Fibroblast of lung (primary cell): ENCODE measurements at regions not wholly inside any gene's neighbourhood (a gene's known extent, or its start where the extent isn't known, plus 50 kb on each side); places are given as distances from the start of the nearest gene placed in this dataset.

ENCODE experiments used
- DNase-seq, 2 donors: peaks; one replicate each; pipeline versions ENCODE4 v3.0.0 to v3.0.0-alpha.2; 2010; ENCODE audit warnings: low read depth in 2 of 2
- H2AFZ ChIP-seq: 2 replicates; pipeline ENCODE4 v1.5.1; 2012; ENCODE audit warnings: low read length, control low read depth, inconsistent platforms
- H3K27ac ChIP-seq: 2 replicates; pipeline ENCODE4 v1.5.1; 2011; ENCODE audit warnings: low read length, control low read depth; ENCODE audit not compliant: insufficient read depth
- H3K27me3 ChIP-seq: 2 replicates; pipeline ENCODE4 v1.5.1; 2011; ENCODE audit warnings: mild to moderate bottlenecking, low read length; ENCODE audit not compliant: control insufficient read depth, insufficient read depth
- H3K36me3 ChIP-seq: 2 replicates; pipeline ENCODE4 v1.5.1; 2011; ENCODE audit warnings: low read length; ENCODE audit not compliant: control insufficient read depth, insufficient read depth
- H3K4me1 ChIP-seq: 2 replicates; pipeline ENCODE4 v1.5.1; 2011; ENCODE audit warnings: low read length; ENCODE audit not compliant: control insufficient read depth, insufficient read depth; ENCODE audit errors: extremely low read depth
- H3K4me2 ChIP-seq: 2 replicates; pipeline ENCODE4 v1.5.1; 2011; ENCODE audit warnings: low read length, control low read depth; ENCODE audit not compliant: insufficient read depth; ENCODE audit errors: extremely low read depth
- H3K4me3 ChIP-seq, 4 experiments: fragments of 200-600 bp in 1 of 4; sonication (generic) in 1 of 4; replicated peaks in 1 of 4; 2 replicates each; pipeline ENCODE4 v1.5.1; 2011 to 2016; ENCODE audit warnings: low read length in 4 of 4, low read depth in 3 of 4, mild to moderate bottlenecking in 3 of 4, control low read depth in 2 of 4, inconsistent platforms in 1 of 4, mixed read lengths in 1 of 4; ENCODE audit not compliant: insufficient read depth in 1 of 4; ENCODE audit errors: control extremely low read depth in 1 of 4
- H3K79me2 ChIP-seq: 2 replicates; pipeline ENCODE4 v1.5.1; 2012; ENCODE audit warnings: mild to moderate bottlenecking, low read length, inconsistent platforms; ENCODE audit not compliant: control insufficient read depth, insufficient read depth
- H3K9ac ChIP-seq: 2 replicates; pipeline ENCODE4 v1.5.1; 2011; ENCODE audit warnings: mild to moderate bottlenecking, low read length, control low read depth; ENCODE audit not compliant: insufficient read depth
- H3K9me3 ChIP-seq: 2 replicates; pipeline ENCODE4 v1.5.1; 2012; ENCODE audit warnings: low read depth, low read length; ENCODE audit not compliant: control insufficient read depth, insufficient read depth
- H4K20me1 ChIP-seq: 2 replicates; pipeline ENCODE4 v1.5.1; 2011; ENCODE audit warnings: low read length; ENCODE audit not compliant: control insufficient read depth, insufficient read depth; ENCODE audit errors: extremely low read depth
- CTCF ChIP-seq, 2 donors: IDR thresholded peaks in 1 of 2; conservative IDR thresholded peaks in 1 of 2; 1 replicate in 1 of 2; 2 replicates in 1 of 2; pipeline ENCODE4 v1.5.1; 2011 to 2012; ENCODE audit warnings: low read length in 2 of 2, control low read depth in 1 of 2, inconsistent platforms in 1 of 2, low read depth in 1 of 2, mild to moderate bottlenecking in 1 of 2
- EZH2 ChIP-seq: IDR thresholded peaks from 2 replicates; pipeline ENCODE4 v1.5.1; 2012; ENCODE audit warnings: low read length, control low read depth, mild to moderate bottlenecking; ENCODE audit errors: missing control alignments

GRCh38 chr3:72171946-72172345 lies 387.0 kb upstream of the PROK2 start:
- TF ChIP-seq CTCF (conservative IDR thresholded peaks at IDR 0.05 in 1 of 2, IDR thresholded peaks at IDR 0.05 in 1 of 2; ENCODE audit: low read depth in 1 of 2, low read length in 2 of 2): no peak
- no peak for TF ChIP-seq EZH2
- no peak overlapping the region for H3K9ac ChIP-seq
- no peaks in the 10 kb centered on the region for H3K9me3 ChIP-seq
- H3K4me3 ChIP-seq: no peak overlapping the region
- H3K4me2 ChIP-seq: no peak overlapping the region
- H3K27ac ChIP-seq: no peak overlapping the region
- peak in 1 of 2 donors; percentile 9 for DNase-seq
- peaks cover 7% of the 10 kb centered on the region for H3K27me3 ChIP-seq
- no peaks in the 10 kb centered on the region for H3K79me2 ChIP-seq
- no peaks in the 10 kb centered on the region for H3K36me3 ChIP-seq
- no peaks in the 10 kb centered on the region for H4K20me1 ChIP-seq
- peaks cover 3% of the 10 kb centered on the region for H3K4me1 ChIP-seq
- H2AFZ ChIP-seq: peak overlapping the region; percentile 7

GRCh38 chr3:72171463-72171881 lies 386.5 kb upstream of the PROK2 start:
- H3K27me3 ChIP-seq: peaks cover 7% of the 10 kb centered on the region
- H3K4me2 ChIP-seq: no peak overlapping the region
- H3K36me3 ChIP-seq: no peaks in the 10 kb centered on the region
- H3K9ac ChIP-seq: no peak overlapping the region
- H3K9me3 ChIP-seq: no peaks in the 10 kb centered on the region
- peak overlapping the region; percentile 7 for H2AFZ ChIP-seq
- H3K79me2 ChIP-seq: no peaks in the 10 kb centered on the region
- H4K20me1 ChIP-seq: no peaks in the 10 kb centered on the region
- no peak overlapping the region for H3K4me3 ChIP-seq
- no peak overlapping the region for H3K27ac ChIP-seq
- peak; percentile 25 to 72 for DNase-seq
- H3K4me1 ChIP-seq: no peaks in the 10 kb centered on the region
- no peak for TF ChIP-seq EZH2
- TF ChIP-seq CTCF (conservative IDR thresholded peaks at IDR 0.05 in 1 of 2, IDR thresholded peaks at IDR 0.05 in 1 of 2; ENCODE audit: low read depth in 1 of 2, low read length in 2 of 2): no peak

- Histone ChIP-seq H3K9me3 (no peaks in the 10 kb centered on the region), H2AFZ (no peak overlapping the region), H4K20me1 (no peaks in the 10 kb centered on the region), H3K4me2 (no peak overlapping the region), H3K36me3 (no peaks in the 10 kb centered on the region), H3K27ac (no peak overlapping the region), H3K4me1 (no peaks in the 10 kb centered on the region), H3K9ac (no peak overlapping the region), H3K4me3 (no peak overlapping the region), H3K79me2 (no peaks in the 10 kb centered on the region), H3K27me3 (peaks cover 7% of the 10 kb centered on the region)
- TF ChIP-seq CTCF (conservative IDR thresholded peaks at IDR 0.05 in 1 of 2, IDR thresholded peaks at IDR 0.05 in 1 of 2; ENCODE audit: low read depth in 1 of 2, low read length in 2 of 2) (no peak), EZH2 (no peak)
- no peak for DNase-seq
Observed at GRCh38 chr3:72169561-72170472, 384.9 kb upstream of the PROK2 start.
